NCI-H2107 treated with DMSO at 0.1 percent for 48 hours (cell line): ENCODE measurements at regions not wholly inside any gene's neighbourhood (a gene's known extent, or its start where the extent isn't known, plus 50 kb on each side); places are given as distances from the start of the nearest gene placed in this dataset.

Source experiments
- DNase-seq: peaks from one replicate; lab custom pipeline; 2025; ENCODE audit not compliant: unreplicated experiment; lab: John Stamatoyannopoulos, UW

DNA sequence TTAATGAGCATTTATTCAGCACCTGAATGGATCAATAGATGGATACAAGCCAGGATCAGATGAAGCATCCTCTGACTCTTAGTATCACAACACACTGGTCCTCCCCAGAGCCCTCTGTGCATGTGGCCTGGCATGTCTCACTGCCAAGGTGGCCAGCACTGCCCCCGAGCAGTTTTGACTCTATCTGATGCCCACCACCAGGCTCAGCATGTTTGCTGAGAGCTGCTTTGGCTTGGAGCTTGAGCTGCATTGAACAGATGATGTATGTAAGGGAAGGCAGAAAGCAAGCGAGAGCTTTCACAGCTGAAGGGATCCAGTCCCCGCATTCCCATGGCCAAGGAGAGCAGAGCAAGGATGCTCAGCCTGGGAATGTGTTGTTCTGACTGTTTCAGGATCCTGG is 320.3 kb downstream of the BUD13 start:
- no peak for DNase-seq

DNA sequence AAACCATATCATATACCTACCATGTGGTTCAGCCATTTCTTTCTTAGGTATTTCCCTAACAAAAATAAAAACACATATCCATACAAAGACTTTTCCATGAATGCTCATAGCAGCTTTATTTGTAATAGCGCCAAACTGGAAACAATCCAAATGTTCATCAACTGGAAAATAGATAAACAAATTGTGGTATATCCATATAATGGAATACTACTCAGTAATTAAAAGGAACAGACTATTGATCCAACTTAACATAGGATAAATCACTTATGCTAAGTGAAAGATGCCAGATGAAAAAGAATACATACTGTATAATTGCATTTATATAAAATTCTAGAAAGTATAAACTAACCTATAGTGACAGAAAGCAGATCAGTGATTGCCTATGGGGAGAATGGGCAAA is 323.3 kb downstream of the BUD13 start:
- DNase-seq = no peak

DNA sequence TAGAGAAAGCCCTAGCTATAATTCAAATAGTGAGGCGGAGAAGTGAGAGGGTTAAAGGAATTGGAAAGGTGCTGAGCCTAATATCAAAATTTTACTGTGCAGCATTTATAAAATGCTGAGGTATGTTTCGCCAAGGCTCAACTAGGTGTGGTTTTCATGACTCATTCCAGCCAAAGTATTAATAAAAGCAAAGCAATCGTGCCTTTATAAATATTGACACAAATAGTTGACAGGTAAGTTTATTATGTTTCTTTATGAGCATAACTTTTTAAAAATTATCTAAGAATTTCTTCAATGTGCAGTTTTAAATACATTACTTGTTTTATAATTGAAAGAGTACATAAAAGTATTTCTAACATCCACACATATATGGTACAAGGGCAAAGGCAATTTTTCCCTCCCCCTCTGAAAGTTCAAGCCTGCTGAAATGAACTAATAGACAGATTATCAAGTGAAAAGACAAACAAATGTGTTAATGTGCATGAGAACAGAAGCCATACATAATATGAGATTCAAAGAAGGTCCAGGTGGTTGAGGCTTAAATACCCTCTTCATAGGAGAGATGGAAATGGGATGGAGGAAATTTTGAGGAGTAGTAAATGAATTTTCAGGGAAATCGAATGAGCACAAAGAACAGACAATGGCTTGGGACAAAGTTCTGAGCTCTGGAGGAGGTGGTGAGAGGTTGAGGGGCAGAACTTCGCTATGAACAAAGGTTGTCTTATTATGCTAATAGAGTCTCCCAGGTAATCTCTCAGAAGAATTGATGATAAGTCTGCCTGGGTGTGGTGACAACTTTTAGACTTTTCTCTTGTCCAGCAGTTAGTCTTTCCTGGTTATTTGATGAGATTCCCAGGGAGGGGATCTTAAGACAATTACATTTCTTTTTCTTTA is 326.5 kb downstream of the BUD13 start:
- DNase-seq = no peak

DNA sequence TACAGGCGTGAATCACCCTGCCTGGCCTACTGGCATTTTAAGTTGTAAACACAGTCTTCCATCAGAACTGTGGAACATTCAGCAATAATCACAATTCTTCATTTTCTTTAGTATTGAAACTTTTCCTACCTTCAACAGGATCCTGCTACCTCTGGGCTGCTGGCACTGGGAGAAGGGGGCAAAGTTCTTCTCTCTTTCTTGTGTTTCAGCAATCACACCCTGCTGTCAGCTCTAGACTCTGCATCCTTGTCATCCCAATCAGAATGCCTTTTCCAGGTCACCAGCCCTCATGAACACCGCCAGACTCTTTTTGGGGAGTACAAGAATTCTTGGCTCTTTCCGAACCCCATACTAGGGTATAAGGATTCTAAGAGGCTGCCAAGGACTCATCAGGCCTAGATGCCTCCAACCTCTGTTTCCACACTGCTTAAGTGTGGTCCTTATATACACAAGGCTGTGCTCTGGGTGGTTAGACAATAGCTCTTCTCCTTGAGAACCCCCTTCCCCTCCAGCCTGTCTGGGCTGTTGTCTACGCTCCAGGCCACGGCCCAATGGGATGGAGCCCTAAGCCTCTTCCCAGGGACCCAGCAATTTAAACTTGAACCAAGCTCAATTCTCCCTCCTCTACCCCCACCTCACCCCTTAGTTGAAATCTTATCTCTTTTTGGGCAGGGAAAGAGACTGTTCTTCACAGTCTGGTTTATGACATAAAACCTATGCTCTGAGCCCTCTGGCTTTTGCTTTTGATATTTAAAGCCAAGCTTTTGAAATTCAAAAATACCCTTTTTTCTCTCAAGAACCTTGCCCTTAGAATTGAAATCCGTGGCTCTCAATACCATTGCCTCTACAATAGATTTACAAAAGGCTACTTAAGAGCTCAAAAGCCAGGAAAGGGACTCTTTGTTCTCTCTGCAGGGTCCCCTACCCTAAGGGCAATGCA is 327.4 kb downstream of the BUD13 start:
- DNase-seq = no peak

DNA sequence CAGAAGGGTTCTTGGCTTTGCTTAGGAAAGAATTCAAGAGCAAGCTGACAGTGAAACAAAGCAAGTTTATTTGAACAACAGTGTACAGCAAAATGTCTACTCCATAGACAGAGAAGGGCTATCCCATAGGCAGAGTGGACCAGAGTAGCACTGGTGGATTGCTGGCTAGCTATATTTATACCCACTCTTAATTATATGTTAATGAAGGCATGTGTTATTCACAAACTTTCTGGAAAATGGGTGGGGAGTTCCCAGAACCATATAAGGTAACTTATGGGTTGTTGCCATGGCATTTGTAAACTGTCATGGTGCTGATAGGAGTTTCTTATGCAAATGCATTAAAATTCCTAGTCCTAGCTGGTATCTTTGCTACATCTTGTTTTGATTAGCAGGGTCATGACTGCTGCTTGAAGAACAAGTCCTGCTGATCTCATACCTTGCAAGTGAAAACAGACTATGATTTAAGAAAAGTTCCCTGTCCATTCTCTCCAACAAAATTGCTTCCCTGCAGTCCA is 330.5 kb downstream of the BUD13 start:
- no peak for DNase-seq

DNA sequence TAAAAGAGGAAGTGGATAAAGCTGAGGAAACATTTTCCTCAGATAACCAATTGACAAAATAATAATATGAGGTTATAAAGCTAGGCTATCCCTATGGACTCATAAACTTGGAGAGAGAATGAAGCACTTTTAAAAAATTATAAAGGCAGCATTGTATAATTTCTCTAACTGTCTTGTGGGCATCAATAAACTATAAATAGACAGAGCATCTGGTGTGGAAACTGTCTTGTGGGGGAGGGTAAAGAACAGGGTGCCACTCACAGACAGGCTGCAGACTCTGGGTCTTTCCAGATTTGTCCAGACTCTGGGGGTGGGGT is 333.5 kb downstream of the BUD13 start:
- no peak for DNase-seq

DNA sequence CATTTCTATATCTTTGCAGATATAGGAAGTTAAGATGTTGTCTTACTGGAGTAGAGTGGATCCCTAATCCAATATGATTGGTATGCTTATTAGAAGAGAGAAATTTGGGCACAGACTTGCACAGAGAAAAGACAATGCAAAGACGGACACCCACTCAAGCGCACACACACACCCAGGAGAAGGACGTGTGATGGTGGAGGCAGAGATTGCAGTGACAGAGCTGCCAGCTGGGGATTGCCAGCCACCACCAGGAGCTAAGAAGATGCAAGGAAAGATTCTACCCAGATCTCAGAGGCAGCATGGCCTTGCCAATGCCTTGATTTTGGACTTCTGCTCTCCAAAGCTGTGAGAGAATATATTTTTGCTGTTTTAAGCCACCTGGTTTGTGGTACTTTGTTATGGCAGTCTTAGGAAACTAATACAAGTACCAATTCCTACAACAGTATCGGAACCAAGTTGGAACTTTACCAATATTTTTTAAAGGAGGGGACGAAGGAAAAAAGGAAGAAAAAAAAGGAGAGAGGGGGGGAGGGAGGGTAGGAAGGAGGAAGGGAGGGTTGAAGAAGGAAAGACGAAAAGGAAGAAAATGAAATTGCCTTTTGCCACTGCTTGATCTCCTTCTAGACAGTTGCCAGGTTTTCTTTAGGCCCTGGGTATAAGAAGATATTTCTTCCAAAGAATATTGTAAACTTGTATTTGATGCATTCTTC is 334.0 kb downstream of the BUD13 start:
- DNase-seq = no peak

DNA sequence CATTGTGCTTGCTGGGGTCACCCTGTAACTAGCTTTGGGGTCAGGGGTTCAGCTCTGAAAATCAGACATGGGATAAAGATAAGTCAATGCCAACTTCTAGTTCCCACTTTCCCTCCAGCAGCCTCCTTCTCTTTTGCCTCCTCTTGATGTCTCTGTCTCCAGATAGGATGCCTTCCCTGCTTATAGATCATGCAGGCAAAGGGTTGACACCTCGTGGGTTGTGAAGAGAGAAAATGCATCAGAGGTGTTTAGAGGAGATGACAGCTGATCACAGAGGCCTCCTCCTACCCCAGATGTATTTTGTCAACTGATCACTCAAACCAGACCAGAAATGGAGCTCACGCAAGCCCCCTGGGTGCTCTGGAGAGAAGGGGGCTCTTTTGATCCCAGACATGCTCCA is 337.8 kb downstream of the BUD13 start:
- DNase-seq = no peak

DNA sequence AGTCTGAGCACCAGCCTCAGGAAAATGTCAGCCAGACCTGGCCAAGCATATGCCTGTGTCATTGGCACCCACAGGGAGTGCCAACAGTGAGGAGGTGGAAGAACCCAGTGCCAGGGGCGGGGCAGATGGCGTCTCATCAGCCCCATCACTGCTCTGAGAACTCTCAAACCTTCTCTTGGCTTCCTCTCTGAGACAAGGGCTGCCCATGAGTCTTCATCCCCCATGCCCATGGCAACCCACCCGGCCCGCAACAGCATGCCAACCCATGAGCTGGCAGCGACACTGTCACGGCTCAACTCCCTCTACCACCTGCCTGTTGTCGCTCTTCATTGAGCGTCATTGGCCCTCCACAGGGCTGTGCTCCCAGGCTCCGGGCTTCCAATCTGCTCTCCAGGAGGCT is 340.5 kb downstream of the BUD13 start:
- DNase-seq = no peak

DNA sequence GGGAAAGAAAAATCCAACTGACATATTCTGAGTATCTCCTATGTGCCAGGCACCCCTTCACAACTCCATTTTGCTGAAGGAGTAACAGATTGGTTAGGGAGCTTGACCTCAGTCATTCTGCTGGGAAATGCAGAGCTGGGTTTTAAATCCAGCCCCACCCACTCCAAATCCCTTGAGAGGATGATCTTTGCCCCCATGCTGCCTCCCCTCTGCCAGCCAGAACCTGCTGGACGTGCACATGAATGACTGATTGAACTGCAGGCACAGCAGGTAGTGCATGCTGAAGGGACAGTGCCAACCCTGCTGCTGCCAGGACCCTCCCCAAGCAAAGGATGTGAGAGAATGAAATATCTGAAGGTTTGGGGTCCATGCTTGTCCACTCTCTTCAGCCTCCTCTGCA is 340.9 kb downstream of the BUD13 start:
- DNase-seq = no peak

DNA sequence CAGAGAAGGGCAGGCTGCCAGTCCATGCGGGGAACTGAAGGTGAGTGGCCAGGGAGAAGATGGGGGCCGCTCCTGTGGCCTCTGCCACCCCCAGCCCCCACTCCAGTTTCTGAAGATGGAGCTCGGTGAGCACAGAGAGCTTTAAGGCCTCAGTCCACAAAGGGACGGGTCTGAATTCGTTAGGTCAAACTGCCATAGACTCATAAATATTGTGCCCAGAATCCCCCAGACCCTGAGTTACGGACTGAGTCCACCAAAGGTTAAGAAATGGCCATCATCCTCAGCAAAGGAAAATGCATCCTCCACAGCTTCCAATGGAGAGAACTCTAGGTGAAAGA is 344.2 kb downstream of the BUD13 start:
- DNase-seq = no peak

DNA sequence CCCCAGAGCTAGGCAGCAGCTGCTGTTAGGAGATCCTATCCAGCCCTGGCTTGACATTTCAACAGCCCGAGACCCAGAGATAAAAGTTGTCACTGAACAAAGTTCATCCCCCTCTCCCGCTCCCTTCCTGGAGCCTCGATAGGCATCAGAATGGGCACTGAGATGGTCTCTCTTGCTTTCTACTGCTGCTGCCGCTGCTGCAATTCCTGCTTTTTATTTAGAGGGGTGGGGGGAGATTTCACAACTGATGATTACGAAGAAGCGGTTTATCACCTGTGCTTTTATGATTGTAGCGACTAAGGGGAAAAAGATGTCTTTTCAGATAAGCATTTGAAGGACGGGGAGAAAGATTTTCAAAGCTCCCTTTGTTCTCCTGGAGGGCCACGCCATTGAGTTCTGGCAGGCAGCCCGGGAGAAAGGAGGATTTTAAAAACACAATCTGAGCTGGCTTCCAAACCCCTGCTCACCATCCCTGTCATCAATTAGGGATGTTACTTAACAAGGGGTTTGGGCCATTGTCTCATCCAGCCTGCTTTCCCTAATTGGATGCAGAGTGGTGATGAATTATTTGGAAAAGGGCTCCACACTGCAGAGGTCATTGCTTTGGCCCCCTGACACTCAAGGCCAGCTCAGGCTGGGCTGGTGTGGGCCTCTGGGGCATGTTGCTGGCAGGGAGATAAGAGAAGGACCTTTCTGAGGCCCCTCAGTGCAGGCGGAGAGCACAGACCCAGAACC is 344.7 kb downstream of the BUD13 start:
- peak; percentile 10 for DNase-seq

DNA sequence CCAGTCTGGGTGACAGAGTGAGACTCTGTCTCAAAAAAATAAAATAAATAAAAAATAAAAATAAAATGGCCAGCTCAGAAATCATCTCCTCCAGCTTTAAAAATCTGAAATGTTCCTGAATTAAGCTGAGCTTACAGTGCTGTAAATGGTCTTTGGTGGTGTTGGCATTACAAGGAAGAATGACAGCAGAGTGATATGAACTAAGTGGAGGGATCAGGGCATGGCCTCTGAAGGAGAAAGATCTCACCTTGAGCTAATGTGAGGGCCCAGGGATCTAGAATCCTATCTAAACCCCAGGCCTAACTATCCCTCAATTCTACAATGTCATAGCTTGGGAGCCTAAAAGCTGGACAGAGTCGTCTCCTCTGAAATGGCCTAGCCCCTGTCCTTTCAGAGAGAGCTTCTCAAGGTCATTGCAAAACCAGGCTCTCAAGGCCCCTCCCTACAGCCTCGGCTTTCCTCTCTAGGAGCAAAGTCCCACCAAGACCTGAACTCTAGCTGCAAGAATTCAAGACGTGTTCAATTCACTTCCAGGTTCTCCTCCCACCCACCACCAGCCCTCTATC is 345.4 kb downstream of the BUD13 start:
- DNase-seq = no peak

DNA sequence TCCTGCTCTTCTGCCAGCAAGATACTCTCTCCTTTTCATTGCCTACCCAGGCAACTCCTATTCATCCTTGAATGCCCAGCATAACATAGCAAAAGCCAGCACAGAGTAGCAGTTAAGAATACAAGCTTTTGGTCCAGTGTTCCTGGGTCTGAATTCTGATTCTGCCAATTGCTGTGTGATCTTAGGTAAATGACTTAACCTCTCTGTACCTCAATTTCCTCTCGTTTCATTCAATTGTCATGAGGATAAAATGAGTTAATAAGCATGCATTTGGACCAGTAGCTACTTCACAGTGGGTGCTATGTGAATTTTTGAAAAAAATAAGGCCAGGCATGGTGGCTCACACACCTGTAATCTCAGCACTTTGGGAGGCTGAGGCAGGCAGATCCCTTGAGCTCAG is 346.0 kb downstream of the BUD13 start:
- DNase-seq = no peak

DNA sequence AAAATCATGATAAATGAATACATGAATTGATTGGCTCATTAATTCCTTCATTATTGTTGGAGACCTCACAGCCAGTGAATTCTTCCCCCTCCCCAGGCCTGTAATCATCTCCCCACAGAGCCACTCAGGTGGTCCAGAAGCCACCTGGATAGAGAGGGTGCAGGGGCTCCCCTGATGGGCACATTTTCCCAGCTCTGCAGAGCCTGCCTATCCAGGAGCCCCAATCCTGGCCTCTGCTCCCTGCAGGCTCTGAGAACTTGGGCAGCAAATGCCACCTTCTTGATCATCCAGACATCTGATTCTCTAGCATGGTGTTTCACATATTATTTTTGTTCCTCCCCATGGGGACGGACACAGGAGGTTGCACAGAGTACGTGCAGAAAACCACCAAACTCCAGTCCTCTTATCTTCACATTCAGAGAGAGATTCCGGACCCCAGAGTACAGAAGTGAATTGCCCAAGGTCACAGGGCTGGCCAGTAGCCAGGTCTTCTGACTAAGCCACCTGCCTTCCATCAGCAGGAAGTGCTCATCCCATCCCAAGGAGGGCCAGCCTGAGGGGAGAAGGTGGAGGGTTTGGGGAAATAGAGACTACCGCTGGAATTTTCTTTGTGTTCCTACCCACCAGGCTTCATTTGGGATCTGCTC is 348.0 kb downstream of the BUD13 start:
- no peak for DNase-seq

DNA sequence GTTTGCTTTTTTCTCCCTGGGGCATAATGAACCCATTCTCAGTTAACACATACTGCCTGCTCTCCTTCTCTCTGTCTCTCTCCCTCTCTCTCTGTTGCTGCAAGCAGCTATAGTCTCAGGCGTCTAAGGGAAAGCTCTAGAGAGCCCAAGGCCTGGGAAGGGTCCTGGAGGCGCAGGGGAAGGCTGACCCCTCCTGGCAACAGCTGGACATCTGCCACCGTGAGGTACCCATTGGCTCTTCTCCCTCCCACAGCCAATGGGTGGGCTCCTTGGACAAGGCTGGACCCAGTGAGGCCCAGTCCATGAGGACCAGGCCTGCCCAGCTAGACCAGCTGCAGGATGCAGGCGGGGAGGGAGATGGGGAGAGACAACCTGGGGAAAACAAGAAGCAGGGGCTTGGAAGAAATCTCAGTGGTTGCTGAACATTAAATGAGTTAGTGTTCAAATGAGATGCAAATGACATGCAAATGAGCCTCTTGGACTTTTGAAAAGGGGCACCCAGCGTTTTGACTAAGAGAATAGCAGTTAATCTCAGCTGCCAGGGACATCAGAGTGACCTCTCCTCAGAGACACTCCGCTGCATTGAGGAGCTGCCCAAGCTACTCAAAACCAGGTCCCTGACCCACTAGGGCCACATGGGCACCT is 349.7 kb downstream of the BUD13 start:
- DNase-seq = no peak

DNA sequence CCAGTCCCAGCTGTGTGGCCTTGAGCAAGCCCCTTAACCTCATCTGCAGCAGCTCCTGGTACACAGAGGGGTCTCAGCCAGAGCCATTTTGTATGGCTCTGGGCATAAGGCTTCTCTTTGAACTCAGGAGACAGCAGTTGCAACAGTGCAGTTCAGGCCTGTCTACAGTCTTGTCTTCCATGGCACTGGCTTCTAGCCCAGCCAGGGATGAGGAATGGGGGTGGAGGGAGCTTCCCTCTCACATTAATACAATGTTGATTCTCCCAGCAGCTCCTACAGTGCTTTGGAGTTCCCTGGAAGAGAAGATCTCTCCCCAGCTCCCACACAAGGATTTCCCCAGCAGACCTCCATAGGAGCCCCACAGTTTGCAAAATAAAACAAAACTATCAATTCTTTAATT is 350.2 kb downstream of the BUD13 start:
- DNase-seq = no peak

DNA sequence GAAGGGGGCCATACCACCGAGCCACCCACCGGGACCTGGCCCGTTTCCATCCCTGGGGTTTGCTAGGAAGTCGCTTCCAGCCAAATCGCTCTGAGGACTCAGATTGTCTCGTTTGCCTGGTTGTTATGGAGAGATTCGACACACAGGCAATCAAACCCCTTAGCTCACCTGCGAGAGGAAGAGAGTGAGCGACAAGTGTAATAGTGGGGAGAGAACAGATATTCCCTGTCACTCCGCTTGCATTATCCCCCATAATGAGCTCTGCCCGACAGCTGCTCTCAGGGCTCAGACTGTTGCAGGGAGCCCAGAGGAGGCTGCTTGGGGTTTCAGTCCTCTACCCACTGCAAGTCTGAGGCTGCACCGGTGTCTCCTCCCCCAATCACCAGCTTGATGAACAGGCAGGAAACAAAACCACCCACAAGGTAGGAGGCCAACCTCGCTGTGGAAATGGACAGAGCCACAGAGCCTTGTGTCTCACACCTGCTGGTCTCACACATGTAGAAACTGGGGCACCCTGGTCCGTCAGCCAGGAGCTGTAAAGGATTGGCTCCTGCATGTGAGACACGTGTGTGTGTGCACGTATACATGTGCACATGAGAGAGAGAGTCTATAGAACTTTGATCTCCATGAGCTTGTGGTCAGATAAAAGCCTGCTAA is 351.1 kb downstream of the BUD13 start:
- no peak for DNase-seq
